ENCODE measurements at regions not wholly inside any gene's neighbourhood (a gene's known extent, or its start where the extent isn't known, plus 50 kb on each side); places are given as distances from the start of the nearest gene placed in this dataset.

DNA sequence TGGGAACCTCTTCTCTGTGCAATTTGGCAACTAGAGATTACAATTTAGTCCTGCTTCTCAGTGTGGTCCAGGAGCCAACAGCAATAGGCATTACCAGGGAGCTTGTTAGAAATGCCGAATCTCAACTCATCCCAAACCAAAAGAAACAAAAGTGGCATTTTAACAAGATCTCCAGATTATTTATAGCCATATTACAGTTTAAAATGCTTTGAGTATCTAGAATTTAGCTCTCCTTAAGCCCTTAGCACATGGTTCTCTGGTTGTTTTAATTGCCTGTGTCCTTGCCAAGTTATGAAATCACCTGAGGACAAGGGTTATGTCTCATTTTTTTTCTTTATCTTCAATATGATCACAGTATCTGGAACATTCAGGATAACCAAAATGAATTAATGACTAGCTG, 51.6 kb upstream of the TAS2R1 start:
- H3K4me3 ChIP-seq (ENCODE audit: low read depth, low read length), result no peak overlapping the region
- TF ChIP-seq, protein P1, sequence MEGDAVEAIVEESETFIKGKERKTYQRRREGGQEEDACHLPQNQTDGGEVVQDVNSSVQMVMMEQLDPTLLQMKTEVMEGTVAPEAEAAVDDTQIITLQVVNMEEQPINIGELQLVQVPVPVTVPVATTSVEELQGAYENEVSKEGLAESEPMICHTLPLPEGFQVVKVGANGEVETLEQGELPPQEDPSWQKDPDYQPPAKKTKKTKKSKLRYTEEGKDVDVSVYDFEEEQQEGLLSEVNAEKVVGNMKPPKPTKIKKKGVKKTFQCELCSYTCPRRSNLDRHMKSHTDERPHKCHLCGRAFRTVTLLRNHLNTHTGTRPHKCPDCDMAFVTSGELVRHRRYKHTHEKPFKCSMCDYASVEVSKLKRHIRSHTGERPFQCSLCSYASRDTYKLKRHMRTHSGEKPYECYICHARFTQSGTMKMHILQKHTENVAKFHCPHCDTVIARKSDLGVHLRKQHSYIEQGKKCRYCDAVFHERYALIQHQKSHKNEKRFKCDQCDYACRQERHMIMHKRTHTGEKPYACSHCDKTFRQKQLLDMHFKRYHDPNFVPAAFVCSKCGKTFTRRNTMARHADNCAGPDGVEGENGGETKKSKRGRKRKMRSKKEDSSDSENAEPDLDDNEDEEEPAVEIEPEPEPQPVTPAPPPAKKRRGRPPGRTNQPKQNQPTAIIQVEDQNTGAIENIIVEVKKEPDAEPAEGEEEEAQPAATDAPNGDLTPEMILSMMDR (IDR thresholded peaks at IDR 0.05; ENCODE audit: insufficient read depth, low read depth, low read length, missing control alignments), result no peak
- no peak for DNase-seq (ENCODE audit: low read depth)
